Islet of Langerhans (tissue), 1 donor: ENCODE measurements at regions not wholly inside any gene's neighbourhood (a gene's known extent, or its start where the extent isn't known, plus 50 kb on each side); places are given as distances from the start of the nearest gene placed in this dataset.
A peak's percentile ranks its signal among the peaks of the same experiment; 100 is the strongest.
"Not testable (repeated sequence)": the region's sequence is repeated elsewhere in the genome, so short reads cannot be mapped to it uniquely, and the experiment has no call there.

ENCODE experiments used
- FAIRE-seq: peaks from one replicate; lab custom pipeline; 2011; peaks lifted over from hg19 to GRCh38; lab: Jason Lieb, UNC

- FAIRE-seq: no peak
Observed at GRCh38 chr4:14318671-14319070, 683.6 kb upstream of the CPEB2 start.

- FAIRE-seq: no peak
Observed at GRCh38 chr4:14321723-14322122, 680.6 kb upstream of the CPEB2 start.

GRCh38 chr4:14323191-14323590, 679.1 kb upstream of the CPEB2 start:
- FAIRE-seq: no peak

- FAIRE-seq: no peak
Observed at GRCh38 chr4:14329228-14329627, 673.1 kb upstream of the CPEB2 start.

- FAIRE-seq: no peak
Observed at GRCh38 chr4:14333616-14334015, 668.7 kb upstream of the CPEB2 start.

- FAIRE-seq: no peak
Observed at GRCh38 chr4:14334166-14334565, 668.1 kb upstream of the CPEB2 start.

- FAIRE-seq: no peak
Observed at GRCh38 chr4:14335872-14336271, 666.4 kb upstream of the CPEB2 start.

- no peak for FAIRE-seq
Observed at GRCh38 chr4:14336656-14337055, 665.6 kb upstream of the CPEB2 start.

GRCh38 chr4:14337892-14338584, 664.2 kb upstream of the CPEB2 start:
- FAIRE-seq: no peak

GRCh38 chr4:14338585-14339265, 663.6 kb upstream of the CPEB2 start:
- FAIRE-seq: no peak

- no peak for FAIRE-seq
Observed at GRCh38 chr4:14339715-14340114, 662.6 kb upstream of the CPEB2 start.

- no peak for FAIRE-seq
Observed at GRCh38 chr4:14340321-14340720, 662.0 kb upstream of the CPEB2 start.

GRCh38 chr4:14343961-14344360, 658.3 kb upstream of the CPEB2 start:
- no peak for FAIRE-seq

- peak; percentile 97 for FAIRE-seq
Observed at GRCh38 chr4:14345356-14345775, 656.9 kb upstream of the CPEB2 start.

- no peak for FAIRE-seq
Observed at GRCh38 chr4:14347526-14347925, 654.8 kb upstream of the CPEB2 start.

GRCh38 chr4:14348506-14348905, 653.8 kb upstream of the CPEB2 start:
- FAIRE-seq: no peak

- not testable (repeated sequence) for FAIRE-seq
Observed at GRCh38 chr4:14358544-14359160, 643.6 kb upstream of the CPEB2 start.

GRCh38 chr4:14359991-14360390, 642.3 kb upstream of the CPEB2 start:
- FAIRE-seq: no peak

GRCh38 chr4:14361084-14361483, 641.2 kb upstream of the CPEB2 start:
- FAIRE-seq: no peak

- no peak for FAIRE-seq
Observed at GRCh38 chr4:14362385-14362784, 639.9 kb upstream of the CPEB2 start.

- no peak for FAIRE-seq
Observed at GRCh38 chr4:14364953-14365536, 637.2 kb upstream of the CPEB2 start.

- no peak for FAIRE-seq
Observed at GRCh38 chr4:14368391-14368790, 633.9 kb upstream of the CPEB2 start.

- FAIRE-seq: no peak
Observed at GRCh38 chr4:14371131-14371530, 631.1 kb upstream of the CPEB2 start.
